ENCODE measurements at regions not wholly inside any gene's neighbourhood (a gene's known extent, or its start where the extent isn't known, plus 50 kb on each side); places are given as distances from the start of the nearest gene placed in this dataset.
"Not testable (repeated sequence)": the region's sequence is repeated elsewhere in the genome, so short reads cannot be mapped to it uniquely, and the experiment has no call there.

DNA sequence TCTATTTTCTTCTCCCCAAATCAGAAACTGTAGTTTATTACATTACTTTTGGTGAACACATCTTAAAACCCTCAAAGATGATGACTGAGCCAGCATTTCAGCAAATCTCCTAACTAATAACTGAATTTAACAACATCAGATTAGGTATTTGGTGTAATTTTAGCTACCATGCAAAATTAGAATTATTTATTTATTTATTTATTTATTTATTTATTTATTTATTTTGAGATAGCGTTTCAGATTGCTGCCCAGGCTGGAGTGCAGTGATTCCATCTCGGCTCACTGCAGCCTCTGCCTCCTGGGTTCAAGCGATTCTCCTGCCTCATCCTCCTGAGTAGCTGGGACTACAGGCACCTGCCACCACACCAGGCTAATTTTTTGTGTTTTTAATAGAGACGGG is 205.7 kb downstream of the OR4C45 start:
- TF ChIP-seq ZBTB8A (tag by site-specific recombination; IDR thresholded peaks at IDR 0.05); SETDB1 (IDR thresholded peaks at IDR 0.05; ENCODE audit: insufficient read length, low read length): not testable (repeated sequence)
- TF ChIP-seq, protein P1, sequence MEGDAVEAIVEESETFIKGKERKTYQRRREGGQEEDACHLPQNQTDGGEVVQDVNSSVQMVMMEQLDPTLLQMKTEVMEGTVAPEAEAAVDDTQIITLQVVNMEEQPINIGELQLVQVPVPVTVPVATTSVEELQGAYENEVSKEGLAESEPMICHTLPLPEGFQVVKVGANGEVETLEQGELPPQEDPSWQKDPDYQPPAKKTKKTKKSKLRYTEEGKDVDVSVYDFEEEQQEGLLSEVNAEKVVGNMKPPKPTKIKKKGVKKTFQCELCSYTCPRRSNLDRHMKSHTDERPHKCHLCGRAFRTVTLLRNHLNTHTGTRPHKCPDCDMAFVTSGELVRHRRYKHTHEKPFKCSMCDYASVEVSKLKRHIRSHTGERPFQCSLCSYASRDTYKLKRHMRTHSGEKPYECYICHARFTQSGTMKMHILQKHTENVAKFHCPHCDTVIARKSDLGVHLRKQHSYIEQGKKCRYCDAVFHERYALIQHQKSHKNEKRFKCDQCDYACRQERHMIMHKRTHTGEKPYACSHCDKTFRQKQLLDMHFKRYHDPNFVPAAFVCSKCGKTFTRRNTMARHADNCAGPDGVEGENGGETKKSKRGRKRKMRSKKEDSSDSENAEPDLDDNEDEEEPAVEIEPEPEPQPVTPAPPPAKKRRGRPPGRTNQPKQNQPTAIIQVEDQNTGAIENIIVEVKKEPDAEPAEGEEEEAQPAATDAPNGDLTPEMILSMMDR (tag by site-specific recombination; IDR thresholded peaks at IDR 0.05): not testable (repeated sequence)
